ENCODE measurements at regions not wholly inside any gene's neighbourhood (a gene's known extent, or its start where the extent isn't known, plus 50 kb on each side); places are given as distances from the start of the nearest gene placed in this dataset.
"Not testable (repeated sequence)": the region's sequence is repeated elsewhere in the genome, so short reads cannot be mapped to it uniquely, and the experiment has no call there.

GRCh38 chr7:91571601-91572000 is 307.4 kb downstream of the FZD1 start:
- DNase-seq, result no peak

GRCh38 chr7:91573405-91573804 is 307.1 kb downstream of the MTERF1 start:
- no peak for DNase-seq

GRCh38 chr7:91576459-91576858 is 304.0 kb downstream of the MTERF1 start:
- not testable (repeated sequence) for DNase-seq

- no peak for DNase-seq
Measured at GRCh38 chr7:91579837-91580236, 300.7 kb downstream of the MTERF1 start.

GRCh38 chr7:91582799-91583477 is 297.6 kb downstream of the MTERF1 start:
- no peak for DNase-seq

- no peak for DNase-seq
Measured at GRCh38 chr7:91596287-91596686, 284.2 kb downstream of the MTERF1 start.

GRCh38 chr7:91598791-91599190 is 281.7 kb downstream of the MTERF1 start:
- DNase-seq, result no peak

GRCh38 chr7:91600112-91600511 is 280.4 kb downstream of the MTERF1 start:
- DNase-seq, result no peak

GRCh38 chr7:91603707-91604106 is 276.8 kb downstream of the MTERF1 start:
- DNase-seq, result no peak

GRCh38 chr7:91608606-91609005 is 271.9 kb downstream of the MTERF1 start:
- no peak for DNase-seq

GRCh38 chr7:91609525-91609924 is 271.0 kb downstream of the MTERF1 start:
- DNase-seq, result no peak

GRCh38 chr7:91614431-91614830 is 266.1 kb downstream of the MTERF1 start:
- DNase-seq, result no peak

- DNase-seq, result no peak
Measured at GRCh38 chr7:91618776-91619765, 261.4 kb downstream of the MTERF1 start.

GRCh38 chr7:91620827-91621226 is 259.7 kb downstream of the MTERF1 start:
- DNase-seq, result no peak

- not testable (repeated sequence) for DNase-seq
Measured at GRCh38 chr7:91627324-91627723, 253.2 kb downstream of the MTERF1 start.

GRCh38 chr7:91628742-91629141 is 251.8 kb downstream of the MTERF1 start:
- DNase-seq, result no peak

GRCh38 chr7:91630581-91631380 is 249.7 kb downstream of the MTERF1 start:
- DNase-seq, result no peak

- no peak for DNase-seq
Measured at GRCh38 chr7:91632234-91632940, 248.1 kb downstream of the MTERF1 start.

GRCh38 chr7:91633013-91633441 is 247.5 kb downstream of the MTERF1 start:
- no peak for DNase-seq

- DNase-seq, result no peak
Measured at GRCh38 chr7:91634485-91635177, 245.9 kb downstream of the MTERF1 start.

- DNase-seq, result no peak
Measured at GRCh38 chr7:91636129-91636724, 244.3 kb downstream of the MTERF1 start.

All from T1000 (cell line).